Fibroblast of skin of abdomen (primary cell): ENCODE measurements at regions not wholly inside any gene's neighbourhood (a gene's known extent, or its start where the extent isn't known, plus 50 kb on each side); places are given as distances from the start of the nearest gene placed in this dataset.

Experiments used
- DNase-seq: peaks from one replicate; pipeline ENCODE4 v3.0.0-alpha.2; 2013

DNA sequence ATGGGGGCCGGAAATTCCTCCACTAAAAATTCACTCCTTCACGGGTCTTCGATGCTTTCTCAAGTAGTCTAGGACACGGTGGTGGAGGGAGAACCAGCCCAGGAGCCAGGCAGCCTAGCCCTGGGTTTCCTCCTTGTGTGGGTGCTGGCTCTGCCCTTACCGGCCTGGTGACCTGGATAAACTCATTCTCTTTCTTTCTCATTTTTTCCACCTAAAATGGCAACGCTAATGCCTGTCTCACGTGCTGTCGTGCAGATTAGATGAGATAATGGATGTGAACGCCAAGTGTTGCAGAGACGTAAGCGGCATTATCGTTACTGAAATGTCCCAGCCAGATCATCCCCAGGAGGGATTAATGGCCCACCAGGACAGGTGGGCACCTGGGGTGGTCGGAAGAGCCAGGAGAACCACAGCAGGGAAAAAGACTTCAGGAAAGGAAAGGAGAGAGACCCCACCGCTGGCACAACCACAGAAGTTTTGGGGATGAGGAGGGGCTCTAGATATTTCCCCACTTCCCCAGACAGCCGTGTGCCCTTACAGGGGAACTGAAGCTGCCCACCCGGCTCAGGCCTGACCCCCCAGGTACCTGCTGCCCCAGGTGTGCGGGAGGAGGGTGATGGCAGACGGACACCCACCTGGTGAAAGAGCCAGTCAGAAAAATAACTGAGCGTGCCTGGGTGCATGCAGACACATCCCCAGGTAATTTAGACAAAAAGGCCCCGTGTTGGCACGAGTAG lies 100.8 kb upstream of the ASAP2 start:
- no peak for DNase-seq

GRCh38 chr2:9103663-9104277 lies 100.3 kb upstream of the MBOAT2 start:
- DNase-seq = no peak

DNA sequence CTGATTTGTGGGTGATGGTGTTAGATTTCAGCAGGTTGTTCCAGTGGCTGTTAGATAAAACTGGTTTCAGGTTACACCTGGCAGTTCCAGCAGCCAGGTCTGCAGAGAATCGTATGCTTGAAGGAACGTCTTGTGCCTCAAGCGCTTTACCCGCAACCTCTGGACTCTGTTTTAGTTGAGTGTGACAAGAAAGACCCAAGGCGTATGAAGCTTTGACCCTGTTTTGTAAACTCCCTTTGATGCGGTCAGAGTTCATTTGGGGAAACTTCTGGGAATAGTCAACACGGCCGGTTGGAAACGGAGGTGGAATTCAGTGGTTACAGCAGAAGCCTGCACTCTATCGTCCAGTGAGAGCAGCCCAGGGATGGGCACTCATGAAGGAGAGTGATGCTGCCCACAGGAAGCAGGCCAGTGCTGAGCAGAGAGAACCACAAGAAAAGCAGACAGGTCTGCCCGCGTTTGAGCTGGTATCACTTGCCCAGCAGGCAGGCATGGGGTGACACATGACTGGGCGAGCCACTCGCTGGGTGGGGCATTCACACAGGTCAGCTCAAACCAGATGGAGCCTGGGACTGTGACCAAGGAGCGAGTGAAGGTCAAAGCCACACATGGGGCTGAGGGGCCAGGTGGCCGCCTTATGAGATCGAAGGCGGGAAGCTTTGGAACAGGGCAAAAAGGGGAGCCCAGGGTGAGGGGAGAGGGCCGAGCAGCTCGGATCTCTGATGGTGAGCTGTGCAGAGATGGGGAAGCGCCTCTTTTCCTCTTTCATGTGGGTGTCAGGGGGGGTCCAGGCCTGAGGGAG lies 99.6 kb upstream of the MBOAT2 start:
- DNase-seq = no peak

DNA sequence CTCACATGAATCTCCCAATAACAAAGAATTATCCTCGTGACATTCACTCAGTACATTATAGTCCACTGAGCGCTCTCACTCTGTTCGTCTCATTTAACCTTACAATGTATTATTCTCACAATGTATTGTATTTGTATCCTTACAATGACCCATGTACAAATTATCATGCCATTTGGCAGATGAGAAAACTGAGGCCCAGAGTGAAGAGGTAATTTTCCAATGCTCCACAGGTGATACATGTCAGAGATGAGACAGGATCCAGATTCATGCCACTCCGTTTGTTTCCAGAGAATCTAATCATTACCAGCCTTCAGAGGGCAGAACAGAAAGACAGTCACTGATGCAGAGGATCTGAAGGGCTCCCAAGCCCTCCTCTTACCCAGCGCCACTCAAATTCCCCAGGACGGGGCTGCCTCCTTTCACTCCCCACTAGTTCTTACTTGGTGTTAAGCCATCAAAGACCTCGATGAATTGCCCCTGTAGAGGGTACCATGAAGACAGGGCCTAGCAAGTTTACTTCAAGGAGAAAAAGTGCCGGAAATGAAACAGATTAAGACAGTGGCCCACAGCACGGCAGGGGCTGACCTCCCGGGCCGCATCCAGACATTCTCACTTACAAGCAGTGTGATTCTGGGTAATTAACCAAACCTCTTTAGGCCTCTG lies 98.4 kb upstream of the MBOAT2 start:
- no peak for DNase-seq

GRCh38 chr2:9100080-9100876 lies 96.8 kb upstream of the MBOAT2 start:
- DNase-seq = no peak

DNA sequence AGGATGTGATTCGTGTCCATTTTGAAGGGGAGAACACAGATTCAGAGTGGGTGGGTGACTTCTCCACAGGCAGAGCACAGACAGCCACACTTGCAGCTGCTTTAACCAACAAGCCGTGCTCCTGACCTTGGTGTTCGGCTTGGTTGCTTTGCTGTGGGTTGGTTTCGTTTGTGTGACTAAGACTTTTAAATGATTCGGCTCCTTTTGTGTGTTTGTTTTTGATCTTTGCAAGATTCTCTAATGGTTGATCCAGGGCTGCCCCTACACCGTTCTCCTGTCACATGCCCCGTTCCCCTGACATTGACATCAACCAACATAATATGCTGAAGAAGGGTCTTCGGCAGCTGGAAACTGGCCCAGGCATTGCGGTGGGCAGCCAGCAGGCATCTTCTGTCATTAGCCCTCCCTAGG lies 95.9 kb upstream of the MBOAT2 start:
- peak; percentile 33 for DNase-seq

- DNase-seq = no peak
Observed at GRCh38 chr2:9097892-9098291, 94.4 kb upstream of the MBOAT2 start.

DNA sequence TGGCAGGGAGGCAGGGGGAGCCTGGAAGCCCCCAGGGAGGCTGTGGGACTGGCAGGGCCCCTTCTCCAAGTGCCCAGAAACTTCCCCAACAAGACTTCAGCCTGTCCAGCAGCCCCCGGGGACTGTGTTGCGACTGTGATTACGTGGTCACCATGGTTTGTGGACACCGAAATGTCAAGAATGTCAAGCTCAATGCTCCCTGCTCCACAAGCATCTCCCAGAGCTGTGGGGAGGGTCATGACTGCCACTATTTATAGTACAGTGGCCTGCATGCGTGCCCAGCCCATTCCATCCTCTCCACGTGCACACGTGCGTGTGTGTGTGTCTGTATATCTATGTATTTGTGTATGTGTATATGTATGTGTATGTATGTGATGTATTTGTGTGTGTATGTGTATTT lies 93.8 kb upstream of the MBOAT2 start:
- no peak for DNase-seq

DNA sequence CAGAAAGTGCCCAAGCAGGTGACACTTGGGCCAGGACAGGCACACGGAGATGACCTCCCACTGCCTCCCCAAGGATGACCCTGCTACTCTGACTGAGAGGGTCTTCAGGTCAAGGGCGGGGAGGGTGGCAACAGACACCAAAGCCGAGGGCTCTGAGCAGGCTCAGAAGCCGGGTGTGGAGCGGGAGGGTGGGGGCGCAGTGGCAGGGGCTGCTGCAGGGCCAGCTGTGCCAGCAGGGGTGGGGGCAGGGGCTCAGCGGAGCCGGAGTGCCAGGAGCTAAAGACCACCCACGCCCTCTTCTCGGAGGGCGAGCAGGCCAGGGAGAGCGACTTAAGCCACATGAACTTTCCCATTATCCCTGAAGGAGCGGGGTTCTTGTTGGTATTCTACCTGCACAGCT lies 93.3 kb upstream of the MBOAT2 start:
- DNase-seq = no peak

DNA sequence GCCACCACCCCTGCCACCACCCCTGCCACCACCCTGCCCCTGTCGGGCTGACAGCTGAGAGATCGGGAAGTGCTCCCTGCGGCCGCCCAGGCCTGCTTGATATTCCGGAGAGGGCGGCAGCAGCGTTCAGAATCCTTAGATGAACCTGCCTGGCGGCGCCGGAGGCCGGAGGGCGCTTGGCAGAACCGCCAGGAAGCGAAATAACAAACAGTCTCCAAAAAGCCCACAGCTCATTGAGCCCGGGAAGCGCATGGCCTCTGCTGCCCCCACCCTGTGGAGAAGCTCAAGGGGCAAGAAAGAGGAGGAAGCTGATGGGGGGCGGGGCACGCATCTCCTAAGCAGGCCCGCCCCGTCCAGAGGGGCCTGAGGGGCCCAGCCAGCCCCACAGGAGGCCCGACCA lies 92.2 kb upstream of the MBOAT2 start:
- DNase-seq = peak; percentile 68

DNA sequence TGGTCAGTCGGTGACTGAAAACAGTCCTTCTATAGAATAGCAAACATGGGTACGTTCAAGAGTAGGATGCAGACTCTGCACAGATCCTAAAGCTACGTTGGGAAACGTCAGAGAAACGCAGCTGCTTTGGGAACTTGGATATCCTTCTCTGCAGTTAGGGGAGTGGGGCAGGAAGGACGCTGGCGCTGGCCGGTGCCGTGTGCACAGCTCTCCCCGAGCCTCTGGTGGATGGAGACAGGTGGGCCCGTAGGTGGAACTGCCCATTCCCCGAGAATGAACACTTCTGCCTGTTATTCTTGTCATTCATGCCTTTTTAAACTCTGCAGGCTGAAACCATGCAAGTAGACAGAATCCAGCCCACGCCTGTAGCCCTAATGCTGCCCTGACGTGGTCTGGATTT lies 91.7 kb upstream of the MBOAT2 start:
- no peak for DNase-seq

DNA sequence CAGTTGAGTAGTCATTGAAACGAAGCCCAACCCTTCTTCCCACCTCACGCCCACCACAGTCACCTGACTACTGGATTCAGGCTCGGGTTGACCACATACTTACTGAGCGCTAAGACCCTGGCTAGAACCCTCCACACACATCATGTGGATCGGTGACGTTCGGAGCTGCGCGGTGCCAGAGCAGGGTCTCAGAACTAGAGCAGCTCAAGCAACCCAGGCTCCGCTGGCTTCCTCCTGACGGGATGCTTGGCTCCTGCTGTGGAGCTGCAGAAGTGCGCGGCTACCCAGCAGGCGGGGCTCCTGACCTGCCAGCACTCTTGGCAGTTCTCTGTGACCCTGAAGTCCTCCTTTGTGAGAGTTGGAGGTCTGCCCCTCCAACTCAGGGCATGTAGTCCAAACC lies 90.6 kb upstream of the MBOAT2 start:
- DNase-seq = no peak

DNA sequence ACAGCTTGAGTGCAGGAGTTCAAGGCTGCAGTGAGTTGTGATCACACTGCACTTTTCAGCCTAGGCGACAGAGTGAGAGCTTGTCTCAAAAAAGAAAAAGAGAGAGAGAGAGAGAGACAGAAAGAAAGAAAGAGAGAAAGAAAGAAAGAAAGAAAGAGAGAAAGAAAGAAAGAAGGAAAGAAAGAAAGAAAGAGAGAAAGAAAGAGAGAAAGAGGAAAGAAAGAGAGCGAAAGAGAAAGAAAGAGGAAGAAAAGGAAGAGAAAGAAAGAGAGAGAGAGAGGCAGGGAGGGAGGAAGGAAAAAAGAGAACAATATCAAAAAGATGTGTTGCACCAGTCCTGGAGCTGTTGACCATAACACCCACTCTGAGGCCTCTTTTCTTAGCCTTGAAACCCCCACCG lies 89.8 kb upstream of the MBOAT2 start:
- DNase-seq = no peak

DNA sequence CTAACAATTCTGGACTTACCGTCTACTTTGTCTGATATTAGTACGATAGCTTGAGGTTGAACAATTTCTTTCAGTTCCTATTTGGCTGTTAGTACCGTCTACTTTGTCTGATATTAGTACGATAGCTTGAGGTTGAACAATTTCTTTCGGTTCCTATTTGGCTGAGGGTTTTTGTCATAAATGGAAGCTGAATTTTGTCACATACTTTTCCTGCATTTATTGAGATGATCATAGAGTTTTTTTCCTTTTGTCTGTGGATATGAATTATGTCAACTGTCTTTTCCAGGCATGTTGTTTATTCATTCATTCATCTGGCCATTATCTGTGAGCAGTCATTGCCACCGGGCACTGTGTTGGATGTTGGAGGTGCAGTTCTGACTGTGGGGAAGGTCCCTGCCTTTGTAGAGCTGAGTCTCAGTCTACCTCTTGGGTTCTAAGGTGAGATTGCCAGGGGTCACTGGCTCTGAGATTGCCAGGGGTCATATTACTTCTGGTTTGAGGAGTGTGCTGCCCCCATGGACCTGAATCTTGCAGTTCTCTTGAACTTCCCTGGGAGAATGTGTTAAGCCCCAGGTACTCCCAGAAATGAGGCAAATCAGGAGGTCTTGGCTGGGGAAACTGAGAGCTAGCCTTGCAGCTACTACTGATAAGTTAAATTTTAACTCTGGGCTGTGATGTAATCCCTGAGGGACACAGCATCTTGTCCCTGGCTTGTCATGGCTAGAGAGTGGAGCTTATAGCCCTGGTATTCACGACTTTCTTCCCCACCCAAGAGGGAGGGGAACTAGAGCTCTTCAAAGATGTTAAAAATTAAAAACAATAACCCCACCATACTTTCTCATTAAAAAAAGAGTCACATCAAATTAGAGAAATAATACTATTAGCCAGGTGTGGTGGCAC lies 89.1 kb upstream of the MBOAT2 start:
- DNase-seq = no peak

DNA sequence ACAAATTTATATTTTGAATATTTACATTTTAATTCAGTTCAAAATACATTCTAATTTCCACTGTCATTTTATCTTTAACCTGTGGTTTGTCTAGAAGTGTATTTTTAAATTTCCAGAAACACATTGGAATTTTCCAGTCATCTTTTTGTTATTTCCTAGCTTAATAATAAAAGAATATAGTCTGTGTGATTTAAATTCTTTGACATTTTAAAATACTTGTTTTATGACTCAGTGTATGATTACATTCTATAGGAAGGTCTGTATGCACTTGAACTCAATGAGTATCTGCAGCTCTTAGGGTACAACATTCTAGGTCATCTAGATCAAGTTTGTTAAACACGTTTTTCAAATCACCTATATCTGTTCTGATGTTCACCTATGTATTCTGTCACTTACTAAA lies 88.3 kb upstream of the MBOAT2 start:
- peak; percentile 68 for DNase-seq

DNA sequence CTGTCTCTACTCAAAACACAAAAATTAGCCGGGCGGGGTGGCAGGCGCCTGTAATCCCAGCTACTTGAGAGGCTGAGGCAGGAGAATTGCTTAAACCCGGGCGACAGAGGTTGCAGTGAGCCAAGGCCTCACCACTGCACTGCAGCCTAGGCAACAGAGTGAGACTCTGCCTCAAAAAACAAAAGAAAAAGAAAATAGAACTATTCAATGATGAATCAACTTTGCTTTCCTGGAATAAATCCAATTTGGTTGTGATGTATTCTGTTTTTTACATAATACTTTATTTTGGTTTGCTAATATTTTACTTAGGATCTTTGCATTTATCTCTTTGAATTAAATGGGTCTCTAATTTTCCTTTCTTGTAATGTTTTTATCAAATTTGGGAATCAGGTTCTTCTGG lies 86.3 kb upstream of the MBOAT2 start:
- DNase-seq = no peak

GRCh38 chr2:9087121-9087681 lies 83.7 kb upstream of the MBOAT2 start:
- DNase-seq = peak; percentile 77

- DNase-seq = no peak
Observed at GRCh38 chr2:9086465-9086864, 83.0 kb upstream of the MBOAT2 start.

GRCh38 chr2:9085353-9085752 lies 81.9 kb upstream of the MBOAT2 start:
- no peak for DNase-seq

- DNase-seq = no peak
Observed at GRCh38 chr2:9083287-9083686, 79.8 kb upstream of the MBOAT2 start.

GRCh38 chr2:9082158-9082557 lies 78.7 kb upstream of the MBOAT2 start:
- DNase-seq = no peak
